GM23338 (cell line): ENCODE measurements at regions not wholly inside any gene's neighbourhood (a gene's known extent, or its start where the extent isn't known, plus 50 kb on each side); places are given as distances from the start of the nearest gene placed in this dataset.

Source experiments
- ATAC-seq: fragments of 200-7000 bp; cut with Tn5 transposase; 3 replicates; pipeline ENCODE4 v1.9.1; 2020
- DNase-seq: peaks from one replicate; pipeline ENCODE4 v3.0.0-alpha.2; 2015; ENCODE audit warnings: low spot score
- H2AFZ ChIP-seq: fragments of 200-600 bp; sonication (generic); 2 replicates; pipeline ENCODE4 v1.8.0; 2016; ENCODE audit warnings: antibody characterized with exemption, mild to moderate bottlenecking, moderate library complexity
- H3F3A ChIP-seq: fragments of 200-600 bp; sonication (generic); replicated peaks from 2 replicates; pipeline ENCODE4 v1.8.0; 2017; ENCODE audit warnings: antibody characterized with exemption, mixed run types, low read depth
- H3K27ac ChIP-seq: fragments of 200-600 bp; sonication (generic); 2 replicates; pipeline ENCODE4 v1.6.1; 2016; ENCODE audit warnings: low read depth
- H3K27me3 ChIP-seq: fragments of 200-600 bp; sonication (generic); 2 replicates; pipeline ENCODE4 v1.8.0; 2016; ENCODE audit warnings: mild to moderate bottlenecking, mixed run types, moderate library complexity; ENCODE audit not compliant: insufficient read depth
- H3K36me3 ChIP-seq: fragments of 200-600 bp; sonication (generic); 2 replicates; pipeline ENCODE4 v1.8.0; 2016; ENCODE audit warnings: mild to moderate bottlenecking; ENCODE audit not compliant: insufficient read depth
- H3K4me1 ChIP-seq: fragments of 200-600 bp; sonication (generic); 2 replicates; pipeline ENCODE4 v1.8.0; 2016; ENCODE audit warnings: mild to moderate bottlenecking, moderate library complexity; ENCODE audit not compliant: insufficient read depth
- H3K4me2 ChIP-seq: fragments of 200-600 bp; sonication (generic); 2 replicates; pipeline ENCODE4 v1.7.1; 2017; ENCODE audit warnings: mixed run types
- H3K4me3 ChIP-seq: fragments of 200-600 bp; sonication (generic); 2 replicates; pipeline ENCODE4 v1.6.1; 2016; ENCODE audit warnings: mixed run types
- H3K79me2 ChIP-seq: fragments of 200-600 bp; sonication (generic); replicated peaks from 2 replicates; pipeline ENCODE4 v1.8.0; 2017; ENCODE audit warnings: mild to moderate bottlenecking; ENCODE audit not compliant: insufficient read depth
- H3K9me2 ChIP-seq: fragments of 200-600 bp; sonication (generic); 2 replicates; pipeline ENCODE4 v1.8.0; 2017; ENCODE audit not compliant: insufficient read depth
- H4K20me1 ChIP-seq: fragments of 200-600 bp; sonication (generic); replicated peaks from 2 replicates; pipeline ENCODE4 v1.8.0; 2017; ENCODE audit warnings: mild to moderate bottlenecking; ENCODE audit not compliant: insufficient read depth
- H3K27ac Mint-ChIP-seq: 2 replicates; pipeline ENCODE4 v1.8.0; 2020; ENCODE audit warnings: inconsistent platforms, mild to moderate bottlenecking, moderate library complexity, mixed read lengths
- H3K27me3 Mint-ChIP-seq: 3 replicates; pipeline ENCODE4 v1.8.0; 2022; ENCODE audit warnings: low read depth, mild to moderate bottlenecking, moderate library complexity, mixed read lengths, inconsistent platforms; ENCODE audit not compliant: insufficient read depth, poor library complexity
- H3K36me3 Mint-ChIP-seq: 3 replicates; pipeline ENCODE4 v1.8.0; 2021; ENCODE audit warnings: low read depth, mild to moderate bottlenecking, inconsistent platforms, moderate library complexity, mixed read lengths
- H3K4me1 Mint-ChIP-seq: 3 replicates; pipeline ENCODE4 v1.8.0; 2020; ENCODE audit warnings: mild to moderate bottlenecking, inconsistent platforms, mixed read lengths
- H3K4me3 Mint-ChIP-seq: 3 replicates; pipeline ENCODE4 v1.8.0; 2021; ENCODE audit warnings: moderate library complexity, mild to moderate bottlenecking, inconsistent platforms, mixed read lengths
- H3K9me3 Mint-ChIP-seq: 3 replicates; pipeline ENCODE4 v1.8.0; 2020; ENCODE audit warnings: moderate library complexity, mild to moderate bottlenecking, inconsistent platforms, mixed read lengths
- CREB1 ChIP-seq: fragments of 250-450 bp; sonication (Bioruptor Pico); IDR thresholded peaks from 2 replicates; pipeline ENCODE4 v1.5.0; 2020; ENCODE audit warnings: low read depth, mild to moderate bottlenecking, moderate library complexity
- CTCF ChIP-seq, 2 experiments: fragments of 200-600 bp in 1 of 2; sonication (generic) in 1 of 2; conservative IDR thresholded peaks; 2 replicates each; pipeline versions ENCODE4 v1.5.1 to v1.6.1; 2016 to 2017; ENCODE audit warnings: antibody characterized with exemption in 2 of 2, low read depth in 2 of 2, mild to moderate bottlenecking in 2 of 2, moderate library complexity in 1 of 2
- ETS1 ChIP-seq: IDR thresholded peaks from 2 replicates; pipeline ENCODE4 v1.6.1; 2016; ENCODE audit warnings: antibody characterized with exemption
- EZH2 ChIP-seq: fragments of 200-600 bp; sonication (generic); IDR thresholded peaks from one replicate; pipeline ENCODE4 v1.8.0; 2017; ENCODE audit warnings: antibody characterized with exemption, mild to moderate bottlenecking, low read depth; ENCODE audit not compliant: unreplicated experiment
- EZH2phosphoT487 ChIP-seq: fragments of 200-600 bp; sonication (generic); IDR thresholded peaks from one replicate; pipeline ENCODE4 v1.8.1; 2018; ENCODE audit warnings: antibody characterized with exemption; ENCODE audit not compliant: unreplicated experiment
- JUNB ChIP-seq: IDR thresholded peaks from one replicate; pipeline ENCODE4 v1.6.1; 2016; ENCODE audit warnings: antibody characterized with exemption; ENCODE audit not compliant: unreplicated experiment
- NANOG ChIP-seq: IDR thresholded peaks from 2 replicates; pipeline ENCODE4 v1.6.1; 2016; ENCODE audit warnings: antibody characterized with exemption, borderline replicate concordance
- POLR2AphosphoS5 ChIP-seq: IDR thresholded peaks from 2 replicates; pipeline ENCODE4 v1.6.1; 2016; ENCODE audit warnings: antibody characterized with exemption, low read depth
- REST ChIP-seq: IDR thresholded peaks from one replicate; pipeline ENCODE4 v1.6.1; 2018; ENCODE audit warnings: antibody characterized with exemption; ENCODE audit not compliant: unreplicated experiment
- STAT1 ChIP-seq: IDR thresholded peaks from one replicate; pipeline ENCODE4 v1.6.1; 2016; ENCODE audit warnings: antibody characterized with exemption; ENCODE audit not compliant: unreplicated experiment
- ZNF114 ChIP-seq: fragments of 250-450 bp; sonication (Bioruptor Pico); IDR thresholded peaks from 2 replicates; pipeline ENCODE4 v1.5.0; 2020; ENCODE audit warnings: mild to moderate bottlenecking, moderate library complexity
- ZNF331 ChIP-seq: fragments of 250-450 bp; sonication (Bioruptor Pico); IDR thresholded peaks from 2 replicates; pipeline ENCODE4 v1.5.0; 2020; ENCODE audit warnings: low read depth, mild to moderate bottlenecking, moderate library complexity
- ZNF462 ChIP-seq: fragments of 250-450 bp; sonication (Bioruptor Pico); IDR thresholded peaks from 2 replicates; pipeline ENCODE4 v1.5.0; 2020; ENCODE audit warnings: mild to moderate bottlenecking, moderate library complexity

- peak; percentile 46 for DNase-seq
Observed at GRCh38 chr18:66993492-66993891, 389.6 kb upstream of the CDH19 start.

More at GRCh38 chr18:66993492-66993891, 389.6 kb upstream of the CDH19 start:
- Histone ChIP-seq H3K36me3 (no peaks in the 10 kb centered on the region), H4K20me1 (no peaks in the 10 kb centered on the region), H3K4me2 (no peak overlapping the region), H3K79me2 (no peaks in the 10 kb centered on the region), H2AFZ (no peak overlapping the region), H3F3A (no peaks in the 10 kb centered on the region), H3K27me3 (no peaks in the 10 kb centered on the region), H3K4me1 (no peaks in the 10 kb centered on the region), H3K9me2 (no peaks in the 10 kb centered on the region), H3K4me3 (no peak overlapping the region), H3K27ac (no peak overlapping the region)
- H3K4me1 Mint-ChIP-seq, result no peaks in the 10 kb centered on the region
- H3K27me3 Mint-ChIP-seq, result peaks cover 1% of the 10 kb centered on the region
- no peak; the same call in 2 of the 3 replicates for ATAC-seq
- H3K36me3 Mint-ChIP-seq, result no peaks in the 10 kb centered on the region
- H3K4me3 Mint-ChIP-seq, result no peak overlapping the region
- no peak for TF ChIP-seq JUNB
- TF ChIP-seq NANOG, result no peak
- TF ChIP-seq ZNF114 (CRISPR knock-in tag), result no peak
- no peak for TF ChIP-seq STAT1
- TF ChIP-seq EZH2phosphoT487, result no peak
- no peak for TF ChIP-seq POLR2AphosphoS5
- TF ChIP-seq CTCF (conservative IDR thresholded peaks at IDR 0.05; ENCODE audit: low read depth in 2 of 2), result no peak
- TF ChIP-seq REST, result no peak
- no peak for TF ChIP-seq ETS1
- TF ChIP-seq CREB1 (CRISPR knock-in tag), result no peak
- no peak for TF ChIP-seq ZNF331 (CRISPR knock-in tag)
- no peak for TF ChIP-seq ZNF462
- no peak for TF ChIP-seq EZH2
- no peak overlapping the region for H3K27ac Mint-ChIP-seq
- no peaks in the 10 kb centered on the region for H3K9me3 Mint-ChIP-seq
